SK-N-SH (cell line): ENCODE measurements at regions not wholly inside any gene's neighbourhood (a gene's known extent, or its start where the extent isn't known, plus 50 kb on each side); places are given as distances from the start of the nearest gene placed in this dataset.

Experiments used
- CTCF ChIP-seq: fragments of 200-600 bp; sonication (generic); IDR thresholded peaks from 2 replicates; pipeline ENCODE4 v1.6.1; 2017; ENCODE audit warnings: antibody characterized with exemption, mild to moderate bottlenecking, moderate library complexity
- GABPA ChIP-seq: IDR thresholded peaks from 2 replicates; pipeline ENCODE4 v1.4.0; 2012; ENCODE audit warnings: low read depth, mild to moderate bottlenecking
- MAX ChIP-seq: IDR thresholded peaks from 2 replicates; pipeline ENCODE4 v1.4.0; 2012; ENCODE audit warnings: low read depth
- PBX3 ChIP-seq: IDR thresholded peaks from 2 replicates; pipeline ENCODE4; 2012
- RCOR1 ChIP-seq: fragments of 150-350 bp; IDR thresholded peaks from 2 replicates; pipeline ENCODE4 v1.6.1; 2017; ENCODE audit warnings: antibody characterized with exemption, low read length
- SMC3 ChIP-seq: IDR thresholded peaks from 2 replicates; pipeline ENCODE4 v1.6.1; 2012; ENCODE audit warnings: low read depth, low read length, improper control_type of control experiment

- TF ChIP-seq MAX (no peak), CTCF (no peak), GABPA (no peak), RCOR1 (no peak), SMC3 (no peak), PBX3 (no peak)
Observed at GRCh38 chr2:235312571-235312970, 181.3 kb upstream of the AGAP1 start.
